ENCODE measurements at regions not wholly inside any gene's neighbourhood (a gene's known extent, or its start where the extent isn't known, plus 50 kb on each side); places are given as distances from the start of the nearest gene placed in this dataset.

GRCh38 chr2:105621038-105621437 lies 123.7 kb upstream of the NCK2 start:
- no peak for DNase-seq (ENCODE audit: low read depth)

- DNase-seq (ENCODE audit: low read depth) = no peak
Measured at GRCh38 chr2:105618351-105618659, 126.4 kb upstream of the NCK2 start.

GRCh38 chr2:105617631-105618350 lies 126.9 kb upstream of the NCK2 start:
- DNase-seq (ENCODE audit: low read depth) = no peak

- DNase-seq (ENCODE audit: low read depth) = no peak
Measured at GRCh38 chr2:105615305-105615704, 129.4 kb upstream of the NCK2 start.

- DNase-seq (ENCODE audit: low read depth) = no peak
Measured at GRCh38 chr2:105611811-105612424, 132.8 kb upstream of the NCK2 start.

- DNase-seq (ENCODE audit: low read depth) = no peak
Measured at GRCh38 chr2:105611333-105611637, 133.4 kb upstream of the NCK2 start.

- no peak for DNase-seq (ENCODE audit: low read depth)
Measured at GRCh38 chr2:105610576-105611332, 134.0 kb upstream of the NCK2 start.

GRCh38 chr2:105609746-105610402 lies 134.8 kb upstream of the NCK2 start:
- no peak for DNase-seq (ENCODE audit: low read depth)

GRCh38 chr2:105607920-105608504 lies 136.7 kb upstream of the NCK2 start:
- DNase-seq (ENCODE audit: low read depth) = no peak

GRCh38 chr2:105606081-105606480 lies 138.6 kb upstream of the NCK2 start:
- no peak for DNase-seq (ENCODE audit: low read depth)

GRCh38 chr2:105604938-105605337 lies 139.8 kb upstream of the NCK2 start:
- no peak for DNase-seq (ENCODE audit: low read depth)

GRCh38 chr2:105600949-105601794 lies 143.5 kb upstream of the NCK2 start:
- no peak for DNase-seq (ENCODE audit: low read depth)

GRCh38 chr2:105600602-105600948 lies 144.1 kb upstream of the NCK2 start:
- DNase-seq (ENCODE audit: low read depth) = no peak

- DNase-seq (ENCODE audit: low read depth) = no peak
Measured at GRCh38 chr2:105600037-105600442, 144.7 kb upstream of the NCK2 start.

GRCh38 chr2:105598829-105599698 lies 145.6 kb upstream of the NCK2 start:
- no peak for DNase-seq (ENCODE audit: low read depth)

GRCh38 chr2:105597806-105598803 lies 146.6 kb upstream of the NCK2 start:
- DNase-seq (ENCODE audit: low read depth) = no peak

GRCh38 chr2:105597011-105597805 lies 147.5 kb upstream of the NCK2 start:
- no peak for DNase-seq (ENCODE audit: low read depth)

- no peak for DNase-seq (ENCODE audit: low read depth)
Measured at GRCh38 chr2:105596411-105596921, 148.2 kb upstream of the NCK2 start.
